A549 (cell line): ENCODE measurements at regions not wholly inside any gene's neighbourhood (a gene's known extent, or its start where the extent isn't known, plus 50 kb on each side); places are given as distances from the start of the nearest gene placed in this dataset.

Experiments used
- ATAC-seq, 2 experiments: fragments of 200-7000 bp in 1 of 2; fragments of >200 bp in 1 of 2; cut with Nextera tagmentation in 1 of 2; cut with Tn5 transposase in 1 of 2; 3 replicates each; pipeline versions ENCODE4 v1.8.0 to v1.9.1; 2018 to 2020; ENCODE audit warnings: mild to moderate bottlenecking in 1 of 2, moderate library complexity in 1 of 2
- CTCF ChIA-PET: fragments of 300-600 bp; sonication (Branson Sonifier 250); formaldehyde crosslinking; extraction: SDS; loops from one replicate; lab custom pipeline; 2021; ENCODE audit warnings: antibody characterized with exemption, inconsistent platforms; lab: Yijun Ruan, JAX
- POLR2A ChIA-PET: fragments of 350-600 bp; formaldehyde crosslinking; extraction: SDS; loops from one replicate; lab custom pipeline; 2021; ENCODE audit warnings: antibody characterized with exemption, inconsistent platforms; lab: Yijun Ruan, JAX
- DNase-seq, 2 experiments: peaks; one replicate each; pipeline versions ENCODE4 v3.0.0 to v3.0.0-alpha.2; 2011 to 2016; ENCODE audit warnings: low read depth in 1 of 2, low spot score in 1 of 2
- FAIRE-seq: peaks from 2 replicates; lab custom pipeline; 2011; peaks lifted over from hg19 to GRCh38; lab: Jason Lieb, UNC
- H3K27ac ChIP-seq, 2 experiments: fragments of >200 bp; sonication (Bioruptor Twin); formaldehyde crosslinking; 3 replicates each; pipeline ENCODE4 v1.5.1; 2016 to 2017
- H3K4me1 ChIP-seq: fragments of >200 bp; sonication (Bioruptor Twin); formaldehyde crosslinking; 3 replicates; pipeline ENCODE4 v1.6.1; 2016
- H3K4me2 ChIP-seq: fragments of >200 bp; sonication (Bioruptor Twin); formaldehyde crosslinking; 3 replicates; pipeline ENCODE4 v1.6.1; 2016
- H3K4me3 ChIP-seq: fragments of >200 bp; sonication (Bioruptor Twin); formaldehyde crosslinking; 3 replicates; pipeline ENCODE4 v1.5.1; 2016
- H3K9me3 ChIP-seq: fragments of >200 bp; sonication (Bioruptor Twin); formaldehyde crosslinking; 3 replicates; pipeline ENCODE4 v1.6.1; 2016
- ATOH8 ChIP-seq: fragments of 250-450 bp; sonication (Bioruptor Pico); IDR thresholded peaks from 2 replicates; pipeline ENCODE4 v1.5.0; 2020; ENCODE audit warnings: low read depth, mild to moderate bottlenecking, moderate library complexity
- BHLHE40 ChIP-seq: IDR thresholded peaks from 2 replicates; pipeline ENCODE4 v1.6.1; 2012; ENCODE audit warnings: low read depth, low read length, inconsistent platforms
- CBX8 ChIP-seq: fragments of 200-600 bp; sonication (generic); IDR thresholded peaks from 2 replicates; pipeline ENCODE4 v1.6.1; 2016
- CHD4 ChIP-seq: fragments of 200-600 bp; sonication (generic); IDR thresholded peaks from 2 replicates; pipeline ENCODE4 v1.6.1; 2016; ENCODE audit warnings: antibody characterized with exemption, mild to moderate bottlenecking, borderline replicate concordance
- E2F6 ChIP-seq: IDR thresholded peaks from 2 replicates; pipeline ENCODE4 v1.6.1; 2012; ENCODE audit warnings: low read depth, borderline replicate concordance
- EP300 ChIP-seq, 2 experiments: fragments of >200 bp; sonication (Bioruptor Twin); formaldehyde crosslinking; IDR thresholded peaks; 2 replicates in 1 of 2; 3 replicates in 1 of 2; pipeline ENCODE4 v1.6.1; 2016 to 2017
- GATA3 ChIP-seq: IDR thresholded peaks from 2 replicates; pipeline ENCODE4 v1.6.1; 2012; ENCODE audit warnings: borderline replicate concordance
- HDAC2 ChIP-seq: fragments of 200-600 bp; sonication (generic); IDR thresholded peaks from 2 replicates; pipeline ENCODE4 v1.6.1; 2016
- HES2 ChIP-seq: fragments of >200 bp; sonication (Bioruptor Twin); formaldehyde crosslinking; IDR thresholded peaks from 2 replicates; pipeline ENCODE4 v1.6.1; 2016
- HOXB13 ChIP-seq: fragments of 250-450 bp; sonication (Bioruptor Pico); IDR thresholded peaks from 2 replicates; pipeline ENCODE4 v1.5.0; 2020; ENCODE audit warnings: low read depth, mild to moderate bottlenecking, moderate library complexity
- MAX ChIP-seq: IDR thresholded peaks from 2 replicates; pipeline ENCODE4 v1.6.1; 2012
- NPAS2 ChIP-seq: fragments of 250-450 bp; sonication (Bioruptor Pico); IDR thresholded peaks from 2 replicates; pipeline ENCODE4 v1.8.0; 2022; ENCODE audit warnings: mild to moderate bottlenecking, moderate library complexity, borderline replicate concordance
- RCOR1 ChIP-seq: fragments of 150-350 bp; IDR thresholded peaks from 2 replicates; pipeline ENCODE4 v1.6.1; 2014; ENCODE audit warnings: antibody characterized with exemption, low read length, low read depth
- SMC3 ChIP-seq: fragments of >200 bp; sonication (Bioruptor Twin); formaldehyde crosslinking; IDR thresholded peaks from 3 replicates; pipeline ENCODE4 v1.6.1; 2018; ENCODE audit warnings: inconsistent platforms
- USF2 ChIP-seq: fragments of 450-650 bp; IDR thresholded peaks from 2 replicates; pipeline ENCODE4 v1.6.1; 2014; ENCODE audit warnings: antibody characterized with exemption
- ZFP36 ChIP-seq: fragments of 450-650 bp; IDR thresholded peaks from 2 replicates; pipeline ENCODE4 v1.6.1; 2014; ENCODE audit warnings: borderline replicate concordance; ENCODE audit not compliant: partially characterized antibody
- ZNF302 ChIP-seq: fragments of 250-450 bp; sonication (Bioruptor Pico); IDR thresholded peaks from 2 replicates; pipeline ENCODE4 v1.9.0; 2021; ENCODE audit warnings: inconsistent platforms, mild to moderate bottlenecking, moderate library complexity
- WGBS: methylation state at CpG from one replicate; pipeline ENCODE4 v1.1.6; 2017; ENCODE audit errors: missing lambda C conversion rate; 5-methylcytosine and 5-hydroxymethylcytosine counted together
- TF ChIP-seq, protein P1 (sequence below): fragments of >200 bp; sonication (Bioruptor Twin); formaldehyde crosslinking; IDR thresholded peaks from 3 replicates; pipeline ENCODE4 v1.5.1; 2016
- TF ChIP-seq, protein P2 (sequence below): fragments of >200 bp; sonication (Bioruptor Twin); formaldehyde crosslinking; IDR thresholded peaks from 3 replicates; pipeline ENCODE4 v1.6.1; 2016

GRCh38 chr9:95766906-95767305 is 108.6 kb upstream of the ERCC6L2 start:
- Histone ChIP-seq H3K27ac (no peak overlapping the region), H3K4me1 (no peaks in the 10 kb centered on the region), H3K4me3 (no peak overlapping the region), H3K4me2 (no peak overlapping the region), H3K9me3 (no peaks in the 10 kb centered on the region)
- ATAC-seq (no peak), DNase-seq (no peak), FAIRE-seq (no peak)
- ChIA-PET POLR2A (no interaction called here), CTCF (interaction anchor here (1.5 kb wide), 2 partner anchors 9 to 15 kb away, joined by 3 to 4 read pairs; no protein-coding TSS in a partner anchor)
- WGBS = 87% methylated on average over 4 of the region's 4 CpGs
- TF ChIP-seq, protein P1, sequence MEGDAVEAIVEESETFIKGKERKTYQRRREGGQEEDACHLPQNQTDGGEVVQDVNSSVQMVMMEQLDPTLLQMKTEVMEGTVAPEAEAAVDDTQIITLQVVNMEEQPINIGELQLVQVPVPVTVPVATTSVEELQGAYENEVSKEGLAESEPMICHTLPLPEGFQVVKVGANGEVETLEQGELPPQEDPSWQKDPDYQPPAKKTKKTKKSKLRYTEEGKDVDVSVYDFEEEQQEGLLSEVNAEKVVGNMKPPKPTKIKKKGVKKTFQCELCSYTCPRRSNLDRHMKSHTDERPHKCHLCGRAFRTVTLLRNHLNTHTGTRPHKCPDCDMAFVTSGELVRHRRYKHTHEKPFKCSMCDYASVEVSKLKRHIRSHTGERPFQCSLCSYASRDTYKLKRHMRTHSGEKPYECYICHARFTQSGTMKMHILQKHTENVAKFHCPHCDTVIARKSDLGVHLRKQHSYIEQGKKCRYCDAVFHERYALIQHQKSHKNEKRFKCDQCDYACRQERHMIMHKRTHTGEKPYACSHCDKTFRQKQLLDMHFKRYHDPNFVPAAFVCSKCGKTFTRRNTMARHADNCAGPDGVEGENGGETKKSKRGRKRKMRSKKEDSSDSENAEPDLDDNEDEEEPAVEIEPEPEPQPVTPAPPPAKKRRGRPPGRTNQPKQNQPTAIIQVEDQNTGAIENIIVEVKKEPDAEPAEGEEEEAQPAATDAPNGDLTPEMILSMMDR = no peak
- TF ChIP-seq ZNF302 (CRISPR knock-in tag) = no peak
- TF ChIP-seq EP300 (IDR thresholded peaks at IDR 0.05) = no peak
- no peak for TF ChIP-seq USF2
- TF ChIP-seq, protein P2, sequence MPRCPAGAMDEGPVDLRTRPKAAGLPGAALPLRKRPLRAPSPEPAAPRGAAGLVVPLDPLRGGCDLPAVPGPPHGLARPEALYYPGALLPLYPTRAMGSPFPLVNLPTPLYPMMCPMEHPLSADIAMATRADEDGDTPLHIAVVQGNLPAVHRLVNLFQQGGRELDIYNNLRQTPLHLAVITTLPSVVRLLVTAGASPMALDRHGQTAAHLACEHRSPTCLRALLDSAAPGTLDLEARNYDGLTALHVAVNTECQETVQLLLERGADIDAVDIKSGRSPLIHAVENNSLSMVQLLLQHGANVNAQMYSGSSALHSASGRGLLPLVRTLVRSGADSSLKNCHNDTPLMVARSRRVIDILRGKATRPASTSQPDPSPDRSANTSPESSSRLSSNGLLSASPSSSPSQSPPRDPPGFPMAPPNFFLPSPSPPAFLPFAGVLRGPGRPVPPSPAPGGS = no peak
- TF ChIP-seq RCOR1 = no peak
- TF ChIP-seq CHD4 = no peak
- no peak for TF ChIP-seq ATOH8
- no peak for TF ChIP-seq ZFP36
- no peak for TF ChIP-seq HDAC2
- TF ChIP-seq BHLHE40 = no peak
- TF ChIP-seq NPAS2 (CRISPR knock-in tag) = no peak
- TF ChIP-seq CBX8 = no peak
- no peak for TF ChIP-seq E2F6
- no peak for TF ChIP-seq HES2
- no peak for TF ChIP-seq MAX
- TF ChIP-seq HOXB13 = no peak

DNA sequence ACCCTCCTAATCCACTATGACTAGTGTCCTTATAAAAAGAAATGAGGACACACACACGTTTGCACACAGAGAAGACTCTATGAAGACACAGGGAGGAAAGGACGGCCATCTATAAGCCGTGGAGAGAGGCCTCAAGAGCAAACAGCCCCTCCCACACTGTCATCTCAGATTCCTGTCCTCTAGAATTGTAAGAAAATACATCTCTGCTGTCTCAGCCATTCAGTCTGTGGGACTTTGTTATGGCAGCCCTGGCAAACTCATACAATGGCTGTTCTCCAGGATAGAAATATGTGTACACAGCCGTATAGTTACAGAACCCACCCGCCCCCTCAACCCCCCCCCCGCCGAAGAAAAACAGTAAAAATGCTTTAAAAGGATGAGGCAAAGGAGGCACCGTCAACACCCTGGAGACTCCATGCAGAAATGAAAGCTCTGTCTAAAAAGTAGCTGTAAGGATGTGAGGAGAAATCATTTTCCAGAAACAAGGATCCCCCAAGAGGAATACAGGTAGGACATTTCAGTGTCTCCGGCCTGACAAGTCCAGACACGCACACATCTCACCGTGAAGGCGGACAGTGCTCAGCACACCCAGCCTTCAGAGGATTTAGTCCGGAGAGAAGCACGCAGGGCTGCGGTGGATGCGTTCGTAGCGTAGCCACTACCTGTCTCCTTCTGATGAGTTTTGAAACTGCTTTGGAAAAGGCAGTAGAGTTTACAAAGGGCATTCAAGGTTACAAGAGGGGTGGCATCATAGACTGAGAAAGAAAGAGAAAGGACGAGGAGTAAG is 110.8 kb upstream of the ERCC6L2 start:
- POLR2A ChIA-PET = no interaction called here
- no peak overlapping the region for H3K4me2 ChIP-seq
- CTCF ChIA-PET = no interaction called here

More for the DNA sequence above, 110.8 kb upstream of the ERCC6L2 start:
- DNase-seq (no peak), FAIRE-seq (no peak), ATAC-seq (no peak)
- no peak for TF ChIP-seq GATA3
- no peak for TF ChIP-seq SMC3
- no peak overlapping the region for H3K27ac ChIP-seq
- 69% methylated on average over 18 of the region's 19 CpGs for WGBS
- no peaks in the 10 kb centered on the region for H3K4me1 ChIP-seq
- H3K4me3 ChIP-seq = no peak overlapping the region
- H3K9me3 ChIP-seq = no peaks in the 10 kb centered on the region
